Panc1 (cell line): ENCODE measurements at regions not wholly inside any gene's neighbourhood (a gene's known extent, or its start where the extent isn't known, plus 50 kb on each side); places are given as distances from the start of the nearest gene placed in this dataset.

Source experiments
- CTCF ChIP-seq: fragments of 450-650 bp; IDR thresholded peaks from 2 replicates; pipeline ENCODE4 v1.5.1; 2017; ENCODE audit warnings: mild to moderate bottlenecking
- SIN3A ChIP-seq: IDR thresholded peaks from 2 replicates; pipeline ENCODE4 v1.6.1; 2012; ENCODE audit warnings: low read depth, mild to moderate bottlenecking, low read length, moderate library complexity, borderline replicate concordance; ENCODE audit not compliant: insufficient read depth

DNA sequence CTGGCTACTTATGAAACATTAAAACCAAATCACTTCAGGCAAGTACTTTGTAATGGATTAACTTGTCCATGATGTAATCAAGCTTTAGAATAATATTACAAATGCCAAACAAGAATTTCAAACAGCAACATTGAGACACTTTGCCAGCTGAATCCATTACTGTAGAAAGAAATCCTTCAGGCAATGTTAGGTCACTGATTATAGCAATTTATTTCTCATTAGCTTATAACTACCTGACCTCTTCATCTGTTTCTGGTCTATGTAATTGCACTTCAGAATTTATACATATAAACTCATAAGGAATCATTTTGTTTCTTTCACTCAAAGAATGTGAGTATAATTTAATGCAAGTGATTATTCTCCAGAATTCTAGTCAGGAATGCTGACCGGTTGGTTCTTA is 692.6 kb upstream of the TMEFF2 start:
- TF ChIP-seq SIN3A, result no peak
- no peak for TF ChIP-seq CTCF
